ENCODE measurements at regions not wholly inside any gene's neighbourhood (a gene's known extent, or its start where the extent isn't known, plus 50 kb on each side); places are given as distances from the start of the nearest gene placed in this dataset.

GRCh38 chr13:69296130-69296529 lies 811.5 kb upstream of the ATXN8OS start:
- no peak overlapping the region for H3K4me3 ChIP-seq
- no peaks in the 10 kb centered on the region for H3K27me3 ChIP-seq (replicated peaks in 1 of 7)
- H3K36me3 ChIP-seq = no peaks in the 10 kb centered on the region
- intact Hi-C loops (cut with DNase I; ENCODE audit: low total_unique reads) = no loop called here
- H3K27ac ChIP-seq = no peak overlapping the region
- H3K4me1 ChIP-seq = no peaks in the 10 kb centered on the region
- TF ChIP-seq POLR2A (IDR thresholded peaks at IDR 0.05) = no peak
- TF ChIP-seq POLR2AphosphoS5 (IDR thresholded peaks at IDR 0.05) = no peak
- TF ChIP-seq CTCF (IDR thresholded peaks at IDR 0.05 in 8 of 11, conservative IDR thresholded peaks at IDR 0.05 in 3 of 11) = no peak
- H3K9me3 ChIP-seq = no peaks in the 10 kb centered on the region
- DNase-seq = no peak
- 27 to 77% (median 71%) methylated on average over 1 of the region's 1 CpG for WGBS, 5 donors

GRCh38 chr13:69292789-69293425 lies 814.7 kb upstream of the ATXN8OS start:
- TF ChIP-seq CTCF (IDR thresholded peaks at IDR 0.05 in 8 of 11, conservative IDR thresholded peaks at IDR 0.05 in 3 of 11) (no peak), POLR2A (IDR thresholded peaks at IDR 0.05) (no peak), POLR2AphosphoS5 (IDR thresholded peaks at IDR 0.05) (no peak)
- no peak overlapping the region for H3K27ac ChIP-seq
- no peaks in the 10 kb centered on the region for H3K36me3 ChIP-seq
- no peak for DNase-seq
- no peak overlapping the region for H3K4me3 ChIP-seq
- H3K4me1 ChIP-seq = no peaks in the 10 kb centered on the region
- H3K27me3 ChIP-seq (replicated peaks in 1 of 7) = no peaks in the 10 kb centered on the region
- intact Hi-C loops (cut with DNase I; ENCODE audit: low total_unique reads) = no loop called here
- WGBS, 5 donors = 53 to 63% (median 59%) methylated on average over 2 of the region's 2 CpGs
- peaks cover 0 to 7% (median 0%) of the 10 kb centered on the region in 8 donors for H3K9me3 ChIP-seq

DNA sequence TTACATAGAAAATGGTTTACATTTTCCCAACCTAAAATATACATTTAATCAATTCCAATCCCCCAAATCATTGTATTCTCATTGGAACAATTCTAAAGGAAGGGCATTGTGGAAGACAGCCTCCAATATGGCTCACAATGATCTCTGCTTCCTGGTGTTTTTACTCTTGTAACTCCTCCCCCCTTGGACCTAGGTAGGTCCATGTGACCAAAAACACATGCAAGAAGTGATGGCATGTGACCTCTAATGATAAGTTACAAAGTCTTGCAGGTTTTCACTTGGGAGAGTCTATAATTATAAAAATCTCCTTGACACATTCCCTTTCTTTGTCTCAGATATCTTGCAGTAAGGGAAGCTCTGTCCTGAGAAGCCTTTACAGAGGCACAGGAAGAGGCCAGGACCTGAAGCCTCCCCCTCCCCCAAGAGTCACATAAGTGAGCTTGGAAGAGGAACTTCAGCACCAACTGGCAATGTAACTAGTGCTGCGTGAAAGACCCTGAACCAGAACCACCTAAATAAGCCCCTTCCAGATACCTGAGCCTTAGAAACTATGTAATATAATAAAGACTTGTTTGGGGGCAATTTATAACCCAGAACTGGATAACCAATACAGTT lies 816.2 kb upstream of the ATXN8OS start:
- H3K27me3 ChIP-seq (replicated peaks in 1 of 7) = no peaks in the 10 kb centered on the region
- H3K4me1 ChIP-seq = no peaks in the 10 kb centered on the region
- H3K27ac ChIP-seq = no peak overlapping the region
- H3K4me3 ChIP-seq = no peak overlapping the region
- intact Hi-C loops (cut with DNase I; ENCODE audit: low total_unique reads) = no loop called here
- WGBS, 5 donors = 70 to 94% (median 84%) methylated on average over 1 of the region's 1 CpG
- H3K9me3 ChIP-seq = peaks cover 0 to 7% (median 0%) of the 10 kb centered on the region in 8 donors
- H3K36me3 ChIP-seq = no peaks in the 10 kb centered on the region
- no peak for TF ChIP-seq POLR2AphosphoS5 (IDR thresholded peaks at IDR 0.05)
- no peak for TF ChIP-seq CTCF (IDR thresholded peaks at IDR 0.05 in 8 of 11, conservative IDR thresholded peaks at IDR 0.05 in 3 of 11)
- no peak for TF ChIP-seq POLR2A (IDR thresholded peaks at IDR 0.05)
- no peak for DNase-seq

GRCh38 chr13:69288026-69288425 lies 819.6 kb upstream of the ATXN8OS start:
- no peak for DNase-seq

More at GRCh38 chr13:69288026-69288425, 819.6 kb upstream of the ATXN8OS start:
- intact Hi-C loops (cut with DNase I; ENCODE audit: low total_unique reads) = no loop called here
- no peak overlapping the region for H3K4me3 ChIP-seq
- H3K9me3 ChIP-seq = peaks cover 0 to 19% (median 6%) of the 10 kb centered on the region in 8 donors
- no peaks in the 10 kb centered on the region for H3K36me3 ChIP-seq
- no peaks in the 10 kb centered on the region for H3K4me1 ChIP-seq
- H3K27ac ChIP-seq = no peak overlapping the region
- no peaks in the 10 kb centered on the region for H3K27me3 ChIP-seq (replicated peaks in 1 of 7)
- TF ChIP-seq POLR2AphosphoS5 (IDR thresholded peaks at IDR 0.05) (no peak), CTCF (IDR thresholded peaks at IDR 0.05 in 8 of 11, conservative IDR thresholded peaks at IDR 0.05 in 3 of 11) (no peak), POLR2A (IDR thresholded peaks at IDR 0.05) (no peak)

Measured in spleen (tissue), 11 donors.